Upper lobe of left lung (tissue), 6 donors: ENCODE measurements at regions not wholly inside any gene's neighbourhood (a gene's known extent, or its start where the extent isn't known, plus 50 kb on each side); places are given as distances from the start of the nearest gene placed in this dataset.

Experiments used
- ATAC-seq, 2 donors: fragments of 200-7000 bp; cut with Tn5 transposase; one replicate each; pipeline ENCODE4 v1.9.1; 2022; ENCODE audit warnings: mild to moderate bottlenecking in 2 of 2, moderate library complexity in 2 of 2; ENCODE audit not compliant: low FRiP score in 2 of 2
- DNase-seq, 2 donors: peaks; one replicate each; pipeline ENCODE4 v3.0.0-alpha.2; 2019 to 2020
- H3K27ac ChIP-seq, 4 donors: fragments of 200-600 bp; sonication (generic); one replicate each; pipeline ENCODE4 v1.5.1; 2016 to 2019
- H3K27me3 ChIP-seq, 4 donors: fragments of 200-600 bp; sonication (generic); one replicate each; pipeline ENCODE4 v1.5.1; 2017 to 2019
- H3K36me3 ChIP-seq, 4 donors: fragments of 200-600 bp; sonication (generic); one replicate each; pipeline ENCODE4 v1.5.1; 2016 to 2019
- H3K4me1 ChIP-seq, 4 donors: fragments of 200-600 bp; sonication (generic); one replicate each; pipeline ENCODE4 v1.5.1; 2018 to 2019
- H3K4me3 ChIP-seq, 4 donors: fragments of 200-600 bp; sonication (generic); one replicate each; pipeline ENCODE4 v1.5.1; 2017 to 2019; ENCODE audit warnings: mild to moderate bottlenecking in 2 of 4, moderate library complexity in 1 of 4
- H3K9me3 ChIP-seq, 4 donors: fragments of 200-600 bp; sonication (generic); one replicate each; pipeline ENCODE4 v1.5.1; 2018 to 2019
- EP300 ChIP-seq, 4 donors: sonication (generic); formaldehyde crosslinking; IDR thresholded peaks; one replicate each; pipeline ENCODE4 v1.5.1; 2017; ENCODE audit warnings: antibody characterized with exemption in 4 of 4, control low read depth in 2 of 4
- POLR2A ChIP-seq, 4 donors: fragments of 450-650 bp; IDR thresholded peaks; one replicate each; pipeline ENCODE4 v1.5.1; 2016 to 2017; ENCODE audit warnings: antibody characterized with exemption in 4 of 4, mild to moderate bottlenecking in 2 of 4
- POLR2AphosphoS5 ChIP-seq, 2 donors: sonication (generic); formaldehyde crosslinking; IDR thresholded peaks; one replicate each; pipeline ENCODE4 v1.5.1; 2017; ENCODE audit warnings: antibody characterized with exemption in 2 of 2
- WGBS, 2 donors: methylation state at CpG; one replicate each; pipeline ENCODE4 v1.1.5; 2017 to 2018; 5-methylcytosine and 5-hydroxymethylcytosine counted together
- TF ChIP-seq, protein P1 (sequence below), 6 experiments: fragments of 450-650 bp in 4 of 6; fragments of 200-600 bp in 2 of 6; sonication (generic) in 2 of 6; IDR thresholded peaks; one replicate each; pipeline ENCODE4 v1.5.1; 2016 to 2019; ENCODE audit warnings: antibody characterized with exemption in 6 of 6
- donor health status: DM: no; HTN: no; CAD: no; lungs with moderate emphysema.
- donor health status: DM: no; HTN: yes; CAD: no; lungs with severe emphysema.

GRCh38 chr5:113901718-113902117, 388.2 kb downstream of the YTHDC2 start:
- Histone ChIP-seq H3K4me3 (no peak overlapping the region), H3K36me3 (no peaks in the 10 kb centered on the region), H3K27me3 (no peaks in the 10 kb centered on the region), H3K27ac (no peak overlapping the region), H3K9me3 (no peaks in the 10 kb centered on the region), H3K4me1 (no peaks in the 10 kb centered on the region)
- DNase-seq (no peak), ATAC-seq (no peak)
- TF ChIP-seq POLR2A (IDR thresholded peaks at IDR 0.05) (no peak), EP300 (IDR thresholded peaks at IDR 0.05) (no peak), POLR2AphosphoS5 (IDR thresholded peaks at IDR 0.05) (no peak)
- TF ChIP-seq, protein P1, sequence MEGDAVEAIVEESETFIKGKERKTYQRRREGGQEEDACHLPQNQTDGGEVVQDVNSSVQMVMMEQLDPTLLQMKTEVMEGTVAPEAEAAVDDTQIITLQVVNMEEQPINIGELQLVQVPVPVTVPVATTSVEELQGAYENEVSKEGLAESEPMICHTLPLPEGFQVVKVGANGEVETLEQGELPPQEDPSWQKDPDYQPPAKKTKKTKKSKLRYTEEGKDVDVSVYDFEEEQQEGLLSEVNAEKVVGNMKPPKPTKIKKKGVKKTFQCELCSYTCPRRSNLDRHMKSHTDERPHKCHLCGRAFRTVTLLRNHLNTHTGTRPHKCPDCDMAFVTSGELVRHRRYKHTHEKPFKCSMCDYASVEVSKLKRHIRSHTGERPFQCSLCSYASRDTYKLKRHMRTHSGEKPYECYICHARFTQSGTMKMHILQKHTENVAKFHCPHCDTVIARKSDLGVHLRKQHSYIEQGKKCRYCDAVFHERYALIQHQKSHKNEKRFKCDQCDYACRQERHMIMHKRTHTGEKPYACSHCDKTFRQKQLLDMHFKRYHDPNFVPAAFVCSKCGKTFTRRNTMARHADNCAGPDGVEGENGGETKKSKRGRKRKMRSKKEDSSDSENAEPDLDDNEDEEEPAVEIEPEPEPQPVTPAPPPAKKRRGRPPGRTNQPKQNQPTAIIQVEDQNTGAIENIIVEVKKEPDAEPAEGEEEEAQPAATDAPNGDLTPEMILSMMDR (IDR thresholded peaks at IDR 0.05) = no peak
- WGBS, 2 donors = 66 to 73% methylated on average over 1 of the region's 1 CpG

- Histone ChIP-seq H3K4me3 (no peak overlapping the region), H3K36me3 (no peaks in the 10 kb centered on the region), H3K27ac (no peak overlapping the region), H3K27me3 (no peaks in the 10 kb centered on the region), H3K9me3 (no peaks in the 10 kb centered on the region), H3K4me1 (no peaks in the 10 kb centered on the region)
- ATAC-seq (no peak), DNase-seq (no peak)
- 77 to 88% methylated on average over 2 of the region's 2 CpGs for WGBS, 2 donors
- TF ChIP-seq, protein P1 (IDR thresholded peaks at IDR 0.05) = no peak
- no peak for TF ChIP-seq EP300 (IDR thresholded peaks at IDR 0.05)
- no peak for TF ChIP-seq POLR2AphosphoS5 (IDR thresholded peaks at IDR 0.05)
- no peak for TF ChIP-seq POLR2A (IDR thresholded peaks at IDR 0.05)
Measured at GRCh38 chr5:113902917-113903660, 389.6 kb downstream of the YTHDC2 start.

GRCh38 chr5:113909782-113910181, 396.3 kb downstream of the YTHDC2 start:
- TF ChIP-seq, protein P1 (IDR thresholded peaks at IDR 0.05) = no peak
- TF ChIP-seq EP300 (IDR thresholded peaks at IDR 0.05) = no peak
- no peak for TF ChIP-seq POLR2A (IDR thresholded peaks at IDR 0.05)
- TF ChIP-seq POLR2AphosphoS5 (IDR thresholded peaks at IDR 0.05) = no peak
- Histone ChIP-seq H3K4me1 (no peaks in the 10 kb centered on the region), H3K4me3 (no peak overlapping the region), H3K27ac (no peak overlapping the region), H3K27me3 (no peaks in the 10 kb centered on the region), H3K36me3 (no peaks in the 10 kb centered on the region), H3K9me3 (no peaks in the 10 kb centered on the region)
- DNase-seq (no peak), ATAC-seq (no peak)
- 53 to 62% methylated on average over 6 of the region's 6 CpGs for WGBS, 2 donors

DNA sequence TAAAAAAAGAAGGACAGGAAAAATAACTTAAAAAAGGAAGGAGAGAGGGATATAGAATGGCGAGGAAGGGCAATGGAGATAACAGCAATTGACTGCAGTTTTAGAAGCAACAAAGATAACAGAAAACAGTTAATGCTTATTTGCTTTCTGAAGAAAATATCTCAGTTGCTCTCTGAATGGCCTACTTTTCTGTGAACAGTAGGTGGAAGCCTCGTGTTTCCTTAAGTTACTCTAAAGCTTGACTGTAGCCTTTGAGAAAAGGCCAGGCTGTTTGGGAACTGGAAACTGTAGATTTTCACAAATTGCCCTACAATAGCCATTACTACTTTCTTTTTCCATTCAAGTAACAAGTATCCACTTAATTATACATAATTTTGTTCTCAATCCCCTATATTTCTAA, 404.5 kb downstream of the YTHDC2 start:
- Histone ChIP-seq H3K9me3 (no peaks in the 10 kb centered on the region), H3K4me3 (no peak overlapping the region), H3K27ac (no peak overlapping the region), H3K27me3 (no peaks in the 10 kb centered on the region), H3K36me3 (no peaks in the 10 kb centered on the region), H3K4me1 (no peaks in the 10 kb centered on the region)
- ATAC-seq (no peak), DNase-seq (no peak)
- TF ChIP-seq POLR2AphosphoS5 (IDR thresholded peaks at IDR 0.05) (no peak), POLR2A (IDR thresholded peaks at IDR 0.05) (no peak)
- 42 to 45% methylated on average over 2 of the region's 2 CpGs for WGBS, 2 donors

DNA sequence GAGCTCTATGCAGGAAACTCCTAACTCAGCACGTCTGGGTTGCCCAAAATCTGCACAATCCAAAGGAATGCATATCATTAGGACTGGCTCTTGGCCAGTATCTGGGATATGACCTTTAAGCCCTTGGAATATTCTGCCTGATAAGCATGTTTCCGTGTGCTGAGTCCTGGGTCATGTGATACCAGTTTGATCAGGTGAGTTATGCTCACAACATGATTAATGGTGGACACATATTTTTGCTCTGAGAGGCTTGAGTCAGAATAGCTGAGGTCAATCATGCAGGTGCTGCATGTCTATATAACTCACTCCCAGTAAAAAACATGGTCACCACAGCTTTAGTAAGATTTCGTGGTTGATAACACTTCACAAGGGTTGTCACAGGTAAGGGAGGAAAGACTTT, 408.8 kb downstream of the YTHDC2 start:
- ATAC-seq (no peak), DNase-seq (no peak)
- H3K27ac ChIP-seq = no peak overlapping the region
- WGBS, 2 donors = 61 to 76% methylated on average over 3 of the region's 3 CpGs
- no peaks in the 10 kb centered on the region for H3K9me3 ChIP-seq
- no peaks in the 10 kb centered on the region for H3K27me3 ChIP-seq
- H3K4me3 ChIP-seq = no peak overlapping the region
- no peaks in the 10 kb centered on the region for H3K4me1 ChIP-seq
- no peaks in the 10 kb centered on the region for H3K36me3 ChIP-seq
- no peak for TF ChIP-seq POLR2A (IDR thresholded peaks at IDR 0.05)
- TF ChIP-seq, protein P1 (IDR thresholded peaks at IDR 0.05) = no peak
- TF ChIP-seq POLR2AphosphoS5 (IDR thresholded peaks at IDR 0.05) = no peak
- TF ChIP-seq EP300 (IDR thresholded peaks at IDR 0.05) = no peak
